Spleen (tissue), 11 donors: ENCODE measurements at regions not wholly inside any gene's neighbourhood (a gene's known extent, or its start where the extent isn't known, plus 50 kb on each side); places are given as distances from the start of the nearest gene placed in this dataset.
"Not testable (repeated sequence)": the region's sequence is repeated elsewhere in the genome, so short reads cannot be mapped to it uniquely, and the experiment has no call there.

Experiments used
- DNase-seq: peaks from one replicate; pipeline ENCODE4 v3.0.0-alpha.2; 2020
- H3K27ac ChIP-seq, 8 donors: fragments of 200-600 bp; sonication (generic) in 7 of 8; 1 replicate in 4 of 8; 2 replicates in 4 of 8; pipeline versions ENCODE4 v1.5.0 to v1.8.0; 2016 to 2021; ENCODE audit warnings: inconsistent platforms in 4 of 8, mild to moderate bottlenecking in 4 of 8, moderate library complexity in 1 of 8
- H3K27me3 ChIP-seq, 7 donors: fragments of 200-600 bp; sonication (generic) in 6 of 7; replicated peaks in 1 of 7; 1 replicate in 4 of 7; 2 replicates in 3 of 7; pipeline versions ENCODE4 v1.5.0 to v1.8.0; 2016 to 2021; ENCODE audit warnings: inconsistent platforms in 3 of 7, mild to moderate bottlenecking in 1 of 7
- H3K36me3 ChIP-seq, 6 donors: fragments of 200-600 bp; sonication (generic) in 5 of 6; 1 replicate in 4 of 6; 2 replicates in 2 of 6; pipeline versions ENCODE4 v1.5.0 to v1.8.0; 2016 to 2021; ENCODE audit warnings: inconsistent platforms in 2 of 6
- H3K4me1 ChIP-seq, 6 donors: fragments of 200-600 bp; sonication (generic) in 5 of 6; 1 replicate in 3 of 6; 2 replicates in 3 of 6; pipeline versions ENCODE4 v1.5.0 to v1.8.0; 2016 to 2021; ENCODE audit warnings: inconsistent platforms in 3 of 6
- H3K4me3 ChIP-seq, 8 donors: fragments of 200-600 bp; sonication (generic) in 7 of 8; 1 replicate in 4 of 8; 2 replicates in 4 of 8; pipeline versions ENCODE4 v1.5.0 to v1.8.0; 2016 to 2021; ENCODE audit warnings: inconsistent platforms in 4 of 8, mild to moderate bottlenecking in 4 of 8, moderate library complexity in 2 of 8
- H3K9me3 ChIP-seq, 8 donors: fragments of 200-600 bp; sonication (generic) in 7 of 8; 1 replicate in 4 of 8; 2 replicates in 4 of 8; pipeline versions ENCODE4 v1.5.0 to v1.8.0; 2016 to 2021; ENCODE audit warnings: inconsistent platforms in 4 of 8
- POLR2A ChIP-seq, 3 donors: fragments of 450-650 bp; IDR thresholded peaks; one replicate each; pipeline ENCODE4 v1.5.1; 2017; ENCODE audit warnings: antibody characterized with exemption in 3 of 3, mild to moderate bottlenecking in 1 of 3
- POLR2AphosphoS5 ChIP-seq, 3 donors: sonication (generic); formaldehyde crosslinking; IDR thresholded peaks; one replicate each; pipeline ENCODE4 v1.5.1; 2017; ENCODE audit warnings: antibody characterized with exemption in 3 of 3
- WGBS, 5 donors: extraction: QIAGEN DNeasy Blood & Tissue Kit in 3 of 5; methylation state at CpG; one replicate each; pipeline versions ENCODE4 v1.1.5 to v1.1.7; 2013 to 2018; 5-methylcytosine and 5-hydroxymethylcytosine counted together
- intact Hi-C: fragments of 100-400 bp; cut with DNase I; formaldehyde crosslinking; loops from one replicate; pipeline ENCODE4 v1.15.0; 2023; ENCODE audit warnings: low total_unique reads
- TF ChIP-seq, protein P1 (sequence below), 11 experiments: fragments of 200-600 bp in 7 of 11; fragments of 450-650 bp in 4 of 11; sonication (generic) in 4 of 11; IDR thresholded peaks in 8 of 11; conservative IDR thresholded peaks in 3 of 11; 1 replicate in 7 of 11; 2 replicates in 4 of 11; pipeline versions ENCODE4 v1.4.0 to v1.8.0; 2016 to 2021; ENCODE audit warnings: antibody characterized with exemption in 11 of 11, inconsistent platforms in 4 of 11, mild to moderate bottlenecking in 1 of 11
- donor health status: healthy with polysubstance abuse.
- donor health status: DM: no; HTN: no; CAD: no; lungs with moderate emphysema.
- donor health status: DM: no; HTN: no; CAD: no.
- donor health status: Bipolar disorder and iron deficiency.
- donor health status: healthy.
- donor health status: DM: no; HTN: no; CAD: no.
- donor health status: DM: yes; HTN: yes; CAD: no.

DNA sequence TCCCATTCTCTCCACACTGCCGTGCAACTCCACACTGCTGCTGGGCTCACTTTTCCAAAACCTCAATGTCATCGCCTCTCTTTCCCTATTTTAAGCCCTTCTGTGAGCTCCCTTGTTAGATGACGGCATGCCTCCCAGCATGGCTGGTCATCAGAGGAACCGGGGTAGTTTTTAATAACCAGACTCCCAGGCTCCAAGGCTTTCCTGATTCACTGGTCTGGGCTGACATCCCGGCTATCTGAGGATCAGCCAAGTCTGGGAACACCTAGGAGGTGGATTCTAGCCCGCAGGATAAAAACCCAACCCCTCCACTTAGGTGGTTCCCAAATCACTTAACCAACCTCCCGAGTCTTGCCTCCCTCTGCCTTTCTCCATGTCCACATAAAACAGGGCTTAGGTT lies 295.4 kb upstream of the FZD8 start:
- H3K9me3 ChIP-seq = peaks cover 0 to 6% (median 0%) of the 10 kb centered on the region in 8 donors
- no peaks in the 10 kb centered on the region for H3K27me3 ChIP-seq
- TF ChIP-seq, protein P1, sequence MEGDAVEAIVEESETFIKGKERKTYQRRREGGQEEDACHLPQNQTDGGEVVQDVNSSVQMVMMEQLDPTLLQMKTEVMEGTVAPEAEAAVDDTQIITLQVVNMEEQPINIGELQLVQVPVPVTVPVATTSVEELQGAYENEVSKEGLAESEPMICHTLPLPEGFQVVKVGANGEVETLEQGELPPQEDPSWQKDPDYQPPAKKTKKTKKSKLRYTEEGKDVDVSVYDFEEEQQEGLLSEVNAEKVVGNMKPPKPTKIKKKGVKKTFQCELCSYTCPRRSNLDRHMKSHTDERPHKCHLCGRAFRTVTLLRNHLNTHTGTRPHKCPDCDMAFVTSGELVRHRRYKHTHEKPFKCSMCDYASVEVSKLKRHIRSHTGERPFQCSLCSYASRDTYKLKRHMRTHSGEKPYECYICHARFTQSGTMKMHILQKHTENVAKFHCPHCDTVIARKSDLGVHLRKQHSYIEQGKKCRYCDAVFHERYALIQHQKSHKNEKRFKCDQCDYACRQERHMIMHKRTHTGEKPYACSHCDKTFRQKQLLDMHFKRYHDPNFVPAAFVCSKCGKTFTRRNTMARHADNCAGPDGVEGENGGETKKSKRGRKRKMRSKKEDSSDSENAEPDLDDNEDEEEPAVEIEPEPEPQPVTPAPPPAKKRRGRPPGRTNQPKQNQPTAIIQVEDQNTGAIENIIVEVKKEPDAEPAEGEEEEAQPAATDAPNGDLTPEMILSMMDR (IDR thresholded peaks at IDR 0.05 in 8 of 11, conservative IDR thresholded peaks at IDR 0.05 in 3 of 11) = no peak
- H3K4me1 ChIP-seq = peaks cover 0 to 9% (median 7%) of the 10 kb centered on the region in 6 donors
- no peak overlapping the region for H3K27ac ChIP-seq
- H3K36me3 ChIP-seq = no peaks in the 10 kb centered on the region
- intact Hi-C loops = no loop called here
- H3K4me3 ChIP-seq = no peak overlapping the region
- no peak for DNase-seq
- WGBS, 5 donors = 86 to 91% (median 89%) methylated on average over 7 of the region's 7 CpGs

DNA sequence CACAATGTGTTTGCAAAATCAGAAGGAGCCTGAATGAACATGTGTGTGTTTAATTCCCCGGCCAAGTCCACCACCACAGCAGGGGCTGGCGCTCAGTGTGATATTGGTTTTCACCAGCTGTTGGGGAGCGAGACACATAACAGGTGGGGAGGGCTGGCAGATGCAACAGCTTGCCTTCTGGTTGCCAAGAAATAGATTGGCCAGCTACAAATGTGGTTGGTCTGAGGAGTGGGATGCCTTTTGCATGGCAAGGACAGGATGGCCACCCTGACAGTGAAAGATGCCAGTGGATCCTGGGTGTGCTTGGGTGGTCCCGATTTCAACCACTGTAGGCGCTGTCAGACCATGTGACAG lies 292.5 kb upstream of the FZD8 start:
- Histone ChIP-seq H3K9me3 (peaks cover 0 to 6% (median 0%) of the 10 kb centered on the region in 8 donors), H3K27me3 (no peaks in the 10 kb centered on the region), H3K27ac (no peak overlapping the region), H3K36me3 (no peaks in the 10 kb centered on the region), H3K4me1 (no peaks in the 10 kb centered on the region), H3K4me3 (no peak overlapping the region)
- intact Hi-C loops = no loop called here
- 83 to 93% (median 90%) methylated on average over 4 to 5 of the region's 5 CpGs for WGBS, 5 donors
- TF ChIP-seq, protein P1 (IDR thresholded peaks at IDR 0.05 in 8 of 11, conservative IDR thresholded peaks at IDR 0.05 in 3 of 11) = no peak
- TF ChIP-seq POLR2A (IDR thresholded peaks at IDR 0.05) (no peak), POLR2AphosphoS5 (IDR thresholded peaks at IDR 0.05) (no peak)
- no peak for DNase-seq

DNA sequence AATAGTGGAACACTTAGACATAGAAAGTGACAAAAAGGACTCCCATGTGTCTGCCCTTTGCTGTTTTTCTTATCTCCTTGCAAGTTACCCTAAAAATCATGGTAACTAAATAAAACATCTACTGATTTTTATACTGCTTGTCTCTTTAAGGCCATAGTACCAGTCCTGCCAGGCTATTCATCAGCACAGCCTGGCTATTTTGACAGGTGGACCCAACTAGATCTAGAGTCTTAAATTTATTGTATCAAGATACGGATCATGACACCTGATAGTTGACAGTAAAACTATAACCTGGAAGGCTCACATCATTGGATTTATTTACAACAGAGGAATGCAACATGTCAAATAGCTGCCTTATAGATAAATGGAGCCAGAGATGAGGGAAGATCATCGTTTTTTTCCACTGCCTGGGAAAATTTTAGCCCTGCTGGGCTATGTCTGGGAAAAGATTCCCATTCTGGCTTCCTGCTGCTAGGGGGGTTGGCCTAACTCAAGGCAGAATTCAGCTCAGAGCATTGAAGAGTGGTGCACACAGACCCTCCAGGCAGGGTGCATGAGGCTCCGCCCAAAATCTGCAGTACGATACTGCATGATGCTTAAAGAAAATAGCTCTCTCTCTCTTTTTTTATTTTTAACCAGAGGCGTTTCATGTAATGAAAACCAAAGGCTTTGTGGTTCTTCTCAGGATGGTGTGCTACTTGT lies 292.0 kb upstream of the FZD8 start:
- WGBS, 5 donors = 76 to 85% (median 81%) methylated on average over 5 of the region's 5 CpGs
- intact Hi-C loops = no loop called here
- TF ChIP-seq POLR2AphosphoS5 (IDR thresholded peaks at IDR 0.05) (no peak), POLR2A (IDR thresholded peaks at IDR 0.05) (no peak)
- TF ChIP-seq, protein P1 (IDR thresholded peaks at IDR 0.05 in 8 of 11, conservative IDR thresholded peaks at IDR 0.05 in 3 of 11) = no peak
- no peaks in the 10 kb centered on the region for H3K27me3 ChIP-seq
- H3K27ac ChIP-seq = no peak overlapping the region
- H3K36me3 ChIP-seq = no peaks in the 10 kb centered on the region
- H3K9me3 ChIP-seq = peaks cover 0 to 6% (median 0%) of the 10 kb centered on the region in 8 donors
- no peaks in the 10 kb centered on the region for H3K4me1 ChIP-seq
- no peak for DNase-seq
- H3K4me3 ChIP-seq = no peak overlapping the region

DNA sequence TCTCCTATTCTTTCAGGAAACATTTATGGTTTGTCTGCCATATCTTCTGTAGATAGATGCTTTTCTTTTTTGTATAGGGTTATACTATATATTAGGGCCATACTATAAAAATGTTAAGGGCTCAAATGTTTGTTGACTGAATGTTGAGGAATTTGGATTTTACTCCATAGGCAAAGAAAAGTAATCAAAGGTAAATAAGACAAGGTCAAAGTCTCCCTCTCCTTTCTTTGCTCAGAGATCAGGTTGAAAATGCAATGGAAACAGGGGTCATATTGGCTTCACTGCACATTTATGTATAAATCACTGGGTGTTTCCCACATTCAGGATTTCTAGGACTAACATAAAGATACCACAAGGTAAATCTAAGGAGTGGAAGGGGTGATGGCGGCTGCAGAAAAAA lies 291.4 kb upstream of the FZD8 start:
- Histone ChIP-seq H3K27me3 (no peaks in the 10 kb centered on the region), H3K9me3 (peaks cover 0 to 6% (median 0%) of the 10 kb centered on the region in 8 donors), H3K36me3 (no peaks in the 10 kb centered on the region), H3K27ac (no peak overlapping the region), H3K4me3 (no peak overlapping the region), H3K4me1 (no peaks in the 10 kb centered on the region)
- intact Hi-C loops = no loop called here
- DNase-seq = no peak
- TF ChIP-seq POLR2AphosphoS5 (IDR thresholded peaks at IDR 0.05) (no peak), POLR2A (IDR thresholded peaks at IDR 0.05) (no peak)
- WGBS, 5 donors = 83 to 92% (median 86%) methylated on average over 1 of the region's 1 CpG

DNA sequence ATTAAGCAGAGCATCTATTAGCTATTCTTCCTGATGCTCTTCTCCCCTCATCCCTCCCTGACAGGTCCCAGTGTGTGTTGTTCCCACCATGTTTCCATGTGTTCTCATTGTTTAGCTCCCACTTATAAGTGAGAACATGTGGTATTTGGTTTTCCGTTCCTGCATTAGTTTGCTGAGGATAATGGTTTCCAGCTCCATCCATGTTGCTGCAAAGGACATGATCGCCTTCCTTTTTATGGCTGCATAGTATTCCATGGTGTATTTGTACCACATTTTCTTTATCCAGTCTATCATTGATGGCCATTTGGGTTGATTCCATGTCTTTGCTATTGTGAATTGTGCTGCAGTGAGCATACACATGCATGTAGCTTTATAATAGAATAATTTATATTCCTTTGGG lies 287.9 kb upstream of the FZD8 start:
- intact Hi-C loops, H3K9me3 ChIP-seq, H3K27me3 ChIP-seq, H3K27ac ChIP-seq, DNase-seq, H3K4me1 ChIP-seq, H3K36me3 ChIP-seq, H3K4me3 ChIP-seq: not testable (repeated sequence)
- 88 to 97% (median 94%) methylated on average over 2 of the region's 2 CpGs for WGBS, 5 donors
